Fibroblast of villous mesenchyme (primary cell): ENCODE measurements at regions not wholly inside any gene's neighbourhood (a gene's known extent, or its start where the extent isn't known, plus 50 kb on each side); places are given as distances from the start of the nearest gene placed in this dataset.

Source experiments
- DNase-seq: peaks from one replicate; pipeline ENCODE4 v3.0.0-alpha.2; 2010; ENCODE audit warnings: low read depth
- H3K4me3 ChIP-seq: 2 replicates; pipeline ENCODE4 v1.5.1; 2011; ENCODE audit warnings: low read depth, mild to moderate bottlenecking, low read length
- TF ChIP-seq, protein P1 (sequence below): IDR thresholded peaks from 2 replicates; pipeline ENCODE4 v1.5.1; 2012; ENCODE audit warnings: low read depth, mild to moderate bottlenecking, low read length; ENCODE audit not compliant: insufficient read depth

DNA sequence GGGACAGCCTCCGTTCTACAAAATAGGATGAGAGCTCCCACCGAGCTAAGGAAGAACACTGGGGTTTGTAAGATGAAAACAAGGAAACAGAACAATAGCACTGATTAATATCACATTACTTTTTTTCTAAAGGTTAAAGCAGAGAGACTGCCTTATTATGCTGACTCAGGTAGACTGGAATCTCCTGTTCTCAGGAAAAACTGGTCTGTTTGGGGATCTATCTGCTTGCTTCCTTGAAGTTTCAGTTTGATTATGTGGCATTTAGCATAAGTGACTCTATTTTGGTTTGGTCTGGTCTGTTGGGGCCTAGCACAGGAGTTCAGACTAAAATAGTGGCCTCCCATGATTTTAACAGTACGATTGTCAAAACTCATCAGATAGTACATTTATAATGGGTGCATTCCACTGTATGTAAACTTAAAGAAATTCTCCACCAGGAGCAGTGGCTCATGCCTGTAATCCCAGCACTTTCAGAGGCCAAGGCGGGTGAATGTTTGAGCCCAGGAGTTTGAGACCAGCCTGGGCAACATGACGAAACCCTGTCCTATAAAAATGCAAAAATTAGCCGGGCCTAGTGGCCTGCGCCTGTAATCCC lies 64.1 kb upstream of the NDUFV2 start:
- TF ChIP-seq, protein P1, sequence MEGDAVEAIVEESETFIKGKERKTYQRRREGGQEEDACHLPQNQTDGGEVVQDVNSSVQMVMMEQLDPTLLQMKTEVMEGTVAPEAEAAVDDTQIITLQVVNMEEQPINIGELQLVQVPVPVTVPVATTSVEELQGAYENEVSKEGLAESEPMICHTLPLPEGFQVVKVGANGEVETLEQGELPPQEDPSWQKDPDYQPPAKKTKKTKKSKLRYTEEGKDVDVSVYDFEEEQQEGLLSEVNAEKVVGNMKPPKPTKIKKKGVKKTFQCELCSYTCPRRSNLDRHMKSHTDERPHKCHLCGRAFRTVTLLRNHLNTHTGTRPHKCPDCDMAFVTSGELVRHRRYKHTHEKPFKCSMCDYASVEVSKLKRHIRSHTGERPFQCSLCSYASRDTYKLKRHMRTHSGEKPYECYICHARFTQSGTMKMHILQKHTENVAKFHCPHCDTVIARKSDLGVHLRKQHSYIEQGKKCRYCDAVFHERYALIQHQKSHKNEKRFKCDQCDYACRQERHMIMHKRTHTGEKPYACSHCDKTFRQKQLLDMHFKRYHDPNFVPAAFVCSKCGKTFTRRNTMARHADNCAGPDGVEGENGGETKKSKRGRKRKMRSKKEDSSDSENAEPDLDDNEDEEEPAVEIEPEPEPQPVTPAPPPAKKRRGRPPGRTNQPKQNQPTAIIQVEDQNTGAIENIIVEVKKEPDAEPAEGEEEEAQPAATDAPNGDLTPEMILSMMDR: no peak
- DNase-seq: no peak
- no peak overlapping the region for H3K4me3 ChIP-seq

DNA sequence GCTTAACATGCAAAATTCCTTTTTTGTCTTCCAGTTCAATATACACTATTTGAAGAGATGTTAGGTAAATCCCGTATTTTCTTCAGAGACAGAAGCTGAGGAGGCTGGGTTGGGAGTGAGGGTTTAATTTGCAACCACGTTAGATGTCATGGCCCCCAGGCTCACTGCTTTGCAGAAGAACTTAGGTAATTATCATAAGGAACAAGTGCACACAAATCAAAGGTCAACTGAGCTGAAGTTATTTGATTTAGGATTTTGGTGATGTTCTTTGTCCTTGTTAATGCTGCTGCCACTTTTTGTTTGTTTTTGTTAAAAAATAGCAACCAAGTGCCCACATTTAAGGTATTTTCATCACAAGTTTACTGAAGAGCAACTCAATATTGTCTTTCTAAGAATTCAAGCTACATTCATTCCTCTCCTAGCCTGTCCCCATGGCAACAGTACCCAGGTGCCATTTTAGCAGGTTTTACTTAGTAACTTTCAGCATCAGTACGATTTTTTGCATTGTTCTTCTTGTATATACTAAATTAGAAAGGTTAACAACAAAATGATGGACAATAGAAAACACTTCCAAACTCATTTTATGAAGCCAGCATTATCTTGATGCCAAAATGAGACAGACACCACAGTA lies 62.9 kb upstream of the NDUFV2 start:
- no peak overlapping the region for H3K4me3 ChIP-seq
- DNase-seq: no peak
- TF ChIP-seq, protein P1: no peak

GRCh38 chr18:9042766-9043481 lies 59.6 kb upstream of the NDUFV2 start:
- TF ChIP-seq, protein P1: no peak
- DNase-seq: no peak
- no peak overlapping the region for H3K4me3 ChIP-seq

GRCh38 chr18:9043581-9043980 lies 58.9 kb upstream of the NDUFV2 start:
- no peak for DNase-seq
- TF ChIP-seq, protein P1: no peak
- H3K4me3 ChIP-seq: no peak overlapping the region

- TF ChIP-seq, protein P1: no peak
Observed at GRCh38 chr18:9047715-9048114, 54.8 kb upstream of the NDUFV2 start.

DNA sequence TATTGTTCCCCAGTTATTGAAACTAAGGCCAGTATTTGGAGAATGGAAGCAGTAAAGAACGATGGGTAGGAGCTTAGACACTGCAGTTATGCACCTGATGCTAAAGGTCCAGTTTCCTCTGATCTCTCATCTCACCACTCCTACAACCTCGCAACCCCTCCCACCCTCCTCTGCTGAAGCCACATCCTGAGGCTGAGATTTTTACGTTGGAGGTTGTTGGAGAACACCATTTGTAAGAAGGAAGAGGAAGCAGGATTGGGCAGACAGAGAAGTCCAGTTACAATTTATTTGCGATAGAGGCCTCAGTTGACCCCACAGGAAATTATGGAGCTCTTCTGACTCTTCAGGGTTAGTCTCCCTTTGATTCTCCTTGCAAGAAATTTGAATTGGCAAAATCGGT lies 54.3 kb upstream of the NDUFV2 start:
- no peak overlapping the region for H3K4me3 ChIP-seq
- TF ChIP-seq, protein P1: no peak
- no peak for DNase-seq

More at GRCh38 chr18:9047715-9048114, 54.8 kb upstream of the NDUFV2 start:
- H3K4me3 ChIP-seq: no peak overlapping the region
- DNase-seq: no peak
